CD14-positive monocyte (primary cell): ENCODE measurements at regions not wholly inside any gene's neighbourhood (a gene's known extent, or its start where the extent isn't known, plus 50 kb on each side); places are given as distances from the start of the nearest gene placed in this dataset.

Experiments used
- DNase-seq, 3 donors: peaks; one replicate each; pipeline ENCODE4 v3.0.0-alpha.2; 2011 to 2022
- H2AFZ ChIP-seq: 2 replicates; pipeline ENCODE4 v1.6.0; 2012; ENCODE audit warnings: mild to moderate bottlenecking, low read depth, low read length, inconsistent platforms; ENCODE audit not compliant: insufficient read depth, poor library complexity, severe bottlenecking
- H3K27ac ChIP-seq, 2 donors: 1 replicate in 1 of 2; 2 replicates in 1 of 2; pipeline ENCODE4 v1.5.1; 2012 to 2013; ENCODE audit warnings: low read length in 2 of 2, control low read depth in 1 of 2, inconsistent platforms in 1 of 2, low read depth in 1 of 2, mild to moderate bottlenecking in 1 of 2
- H3K27me3 ChIP-seq, 2 donors: one replicate each; pipeline versions ENCODE4 v1.6.0 to v1.6.1; 2011 to 2013; ENCODE audit warnings: low read length in 2 of 2; ENCODE audit not compliant: control insufficient read depth in 2 of 2, insufficient read depth in 2 of 2
- H3K36me3 ChIP-seq, 2 donors: replicated peaks in 1 of 2; 1 replicate in 1 of 2; 2 replicates in 1 of 2; pipeline versions ENCODE4 v1.5.1 to v1.6.1; 2012 to 2013; ENCODE audit warnings: low read length in 2 of 2, control low read depth in 1 of 2, inconsistent platforms in 1 of 2, mild to moderate bottlenecking in 1 of 2; ENCODE audit not compliant: insufficient read depth in 2 of 2, control insufficient read depth in 1 of 2
- H3K4me1 ChIP-seq, 2 donors: 1 replicate in 1 of 2; 2 replicates in 1 of 2; pipeline versions ENCODE4 v1.5.1 to v1.6.1; 2012 to 2013; ENCODE audit warnings: low read length in 2 of 2, control low read depth in 1 of 2, inconsistent platforms in 1 of 2, mild to moderate bottlenecking in 1 of 2, moderate library complexity in 1 of 2; ENCODE audit not compliant: insufficient read depth in 2 of 2, control insufficient read depth in 1 of 2
- H3K4me2 ChIP-seq: replicated peaks from 2 replicates; pipeline ENCODE3; 2012; ENCODE audit warnings: low read length, moderate library complexity, mild to moderate bottlenecking; ENCODE audit not compliant: poor library complexity, severe bottlenecking; ENCODE audit errors: extremely low read depth
- H3K4me3 ChIP-seq, 3 experiments: fragments of 200-600 bp in 1 of 3; sonication (generic) in 1 of 3; replicated peaks in 1 of 3; 1 replicate in 2 of 3; 2 replicates in 1 of 3; pipeline ENCODE4 v1.5.1; 2011 to 2013; ENCODE audit warnings: low read length in 3 of 3, mild to moderate bottlenecking in 3 of 3, control low read depth in 2 of 3, low read depth in 2 of 3, inconsistent platforms in 1 of 3, moderate library complexity in 1 of 3
- H3K79me2 ChIP-seq: 2 replicates; pipeline ENCODE4 v1.6.0; 2012; ENCODE audit warnings: mild to moderate bottlenecking, control low read depth, inconsistent platforms, low read length, moderate library complexity; ENCODE audit not compliant: insufficient read depth
- H3K9ac ChIP-seq: 2 replicates; pipeline ENCODE4 v1.6.0; 2017; ENCODE audit warnings: low read length, mild to moderate bottlenecking; ENCODE audit not compliant: insufficient read depth, poor library complexity, severe bottlenecking
- H3K9me3 ChIP-seq, 2 donors: replicated peaks in 1 of 2; 1 replicate in 1 of 2; 2 replicates in 1 of 2; pipeline versions ENCODE4 v1.5.1 to v1.6.1; 2012 to 2013; ENCODE audit warnings: low read length in 2 of 2, control low read depth in 1 of 2; ENCODE audit not compliant: control insufficient read depth in 1 of 2, insufficient read depth in 1 of 2
- H4K20me1 ChIP-seq: 2 replicates; pipeline ENCODE4 v1.6.0; 2012; ENCODE audit warnings: mild to moderate bottlenecking, low read length, control low read depth, moderate library complexity; ENCODE audit not compliant: insufficient read depth
- H3K27ac Mint-ChIP-seq, 7 donors: one replicate each; pipeline ENCODE4 v1.8.0; 2020; ENCODE audit warnings: mild to moderate bottlenecking in 7 of 7, mixed read lengths in 7 of 7, moderate library complexity in 6 of 7, inconsistent platforms in 2 of 7
- H3K27me3 Mint-ChIP-seq, 3 donors: one replicate each; pipeline ENCODE4 v1.8.0; 2021 to 2022; ENCODE audit warnings: low read depth in 3 of 3, mild to moderate bottlenecking in 3 of 3, mixed read lengths in 3 of 3, moderate library complexity in 3 of 3, inconsistent platforms in 1 of 3
- H3K36me3 Mint-ChIP-seq, 2 donors: one replicate each; pipeline ENCODE4 v1.8.0; 2020; ENCODE audit warnings: mixed read lengths in 2 of 2, inconsistent platforms in 1 of 2, mild to moderate bottlenecking in 1 of 2
- H3K4me1 Mint-ChIP-seq: one replicate; pipeline ENCODE4 v1.8.0; 2020; ENCODE audit warnings: mild to moderate bottlenecking, mixed read lengths
- H3K4me3 Mint-ChIP-seq, 2 donors: one replicate each; pipeline ENCODE4 v1.8.0; 2020; ENCODE audit warnings: mild to moderate bottlenecking in 2 of 2, mixed read lengths in 2 of 2, moderate library complexity in 1 of 2
- H3K9me3 Mint-ChIP-seq, 7 donors: one replicate each; pipeline ENCODE4 v1.8.0; 2020 to 2022; ENCODE audit warnings: mixed read lengths in 7 of 7, mild to moderate bottlenecking in 6 of 7, moderate library complexity in 6 of 7, inconsistent platforms in 2 of 7
- CTCF ChIP-seq: fragments of 200-600 bp; IDR thresholded peaks from one replicate; pipeline ENCODE4 v1.8.0; 2022; ENCODE audit warnings: antibody characterized with exemption, mild to moderate bottlenecking
- WGBS: methylation state at CpG from one replicate; pipeline ENCODE4 v1.1.5; 2013; ENCODE audit warnings: missing lambda C conversion rate; ENCODE audit not compliant: insufficient coverage; 5-methylcytosine and 5-hydroxymethylcytosine counted together
- intact Hi-C, 2 donors: fragments of 100-400 bp; cut with micrococcal nuclease; formaldehyde crosslinking; loops; one replicate each; pipeline versions ENCODE4 v1.15.0 to v1.15.1; 2023

DNA sequence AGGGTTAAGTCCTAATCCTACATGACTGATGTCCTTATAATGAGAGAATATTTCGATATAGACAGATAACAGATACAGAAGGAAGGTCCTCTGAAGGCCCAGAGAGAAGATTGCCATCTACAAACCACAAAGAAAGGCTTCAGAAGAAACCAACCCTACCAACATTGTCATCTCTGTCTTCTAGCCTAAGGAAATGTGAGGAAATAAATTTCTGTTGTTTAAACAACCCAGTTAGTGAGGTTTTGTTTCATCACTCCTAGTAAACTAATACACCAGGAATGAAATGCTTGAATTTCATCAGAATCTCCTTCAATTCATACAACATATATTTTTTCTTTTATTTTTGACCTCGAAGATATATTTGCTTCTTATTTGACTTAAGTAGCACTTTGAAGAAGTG is 1527.8 kb downstream of the STIM2 start:
- H3K4me1 ChIP-seq = no peaks in the 10 kb centered on the region
- no peak overlapping the region for H3K4me2 ChIP-seq
- no peak overlapping the region for H2AFZ ChIP-seq
- no peaks in the 10 kb centered on the region for H3K27me3 ChIP-seq
- H3K9me3 ChIP-seq = no peaks in the 10 kb centered on the region
- WGBS = no CpG with 5 or more reads among the region's 2 CpGs
- no peak overlapping the region for H3K27ac Mint-ChIP-seq
- no peak overlapping the region for H3K9ac ChIP-seq
- no peaks in the 10 kb centered on the region for H3K36me3 ChIP-seq
- H3K4me1 Mint-ChIP-seq = no peaks in the 10 kb centered on the region
- no peaks in the 10 kb centered on the region for H3K36me3 Mint-ChIP-seq
- H3K9me3 Mint-ChIP-seq = peaks cover 0 to 8% (median 0%) of the 10 kb centered on the region in 7 donors
- no peaks in the 10 kb centered on the region for H4K20me1 ChIP-seq
- H3K4me3 ChIP-seq = no peak overlapping the region
- no peaks in the 10 kb centered on the region for H3K27me3 Mint-ChIP-seq
- no peak for TF ChIP-seq CTCF
- no peak for DNase-seq
- H3K4me3 Mint-ChIP-seq = no peak overlapping the region
- no peak overlapping the region for H3K27ac ChIP-seq
- intact Hi-C loops = no loop called here
- H3K79me2 ChIP-seq = no peaks in the 10 kb centered on the region

DNA sequence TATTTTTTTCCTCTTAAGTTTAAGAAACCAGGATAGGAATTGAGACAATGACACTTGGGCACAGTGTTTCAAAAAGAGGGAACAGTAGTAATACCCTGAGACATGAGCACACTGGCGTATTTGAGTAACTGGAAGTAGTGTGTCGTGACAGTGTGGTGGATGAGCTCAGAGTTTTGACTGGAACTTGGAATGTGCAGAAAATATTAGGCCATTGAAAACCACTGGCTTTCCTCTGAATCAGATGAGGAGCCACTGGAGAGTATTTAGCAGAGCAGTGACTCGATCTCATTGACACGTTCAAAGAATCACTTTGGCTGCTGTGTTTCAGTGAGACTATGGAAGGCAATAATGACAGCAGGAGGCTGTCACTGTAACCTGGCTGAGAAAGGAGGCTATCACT is 1531.2 kb downstream of the STIM2 start:
- Histone ChIP-seq H3K27ac (no peak overlapping the region), H3K4me1 (no peaks in the 10 kb centered on the region), H3K4me3 (no peak overlapping the region), H3K36me3 (no peaks in the 10 kb centered on the region), H4K20me1 (no peaks in the 10 kb centered on the region), H3K9me3 (no peaks in the 10 kb centered on the region), H3K9ac (no peak overlapping the region), H2AFZ (no peak overlapping the region), H3K79me2 (no peaks in the 10 kb centered on the region), H3K4me2 (no peak overlapping the region), H3K27me3 (no peaks in the 10 kb centered on the region)
- 68% methylated on average over 4 of the region's 4 CpGs for WGBS
- Mint-ChIP-seq H3K4me3 (no peak overlapping the region), H3K4me1 (no peaks in the 10 kb centered on the region), H3K27me3 (no peaks in the 10 kb centered on the region), H3K36me3 (no peaks in the 10 kb centered on the region), H3K27ac (no peak overlapping the region), H3K9me3 (peaks cover 0 to 5% (median 0%) of the 10 kb centered on the region in 7 donors)
- intact Hi-C loops = no loop called here
- no peak for TF ChIP-seq CTCF
- no peak for DNase-seq
